HL-60 (cell line): ENCODE measurements at regions not wholly inside any gene's neighbourhood (a gene's known extent, or its start where the extent isn't known, plus 50 kb on each side); places are given as distances from the start of the nearest gene placed in this dataset.

Experiments used
- DNase-seq, 2 experiments: peaks; one replicate each; pipeline ENCODE4 v3.0.0-alpha.2; 2010 to 2020; ENCODE audit warnings: low read depth in 1 of 2, low spot score in 1 of 2
- H3K27ac ChIP-seq: fragments of 250-450 bp; sonication (Bioruptor Pico); replicated peaks from 2 replicates; pipeline ENCODE4 v1.5.1; 2020; ENCODE audit warnings: mild to moderate bottlenecking, moderate library complexity
- H3K27me3 ChIP-seq: fragments of 250-450 bp; sonication (Bioruptor Pico); 2 replicates; pipeline ENCODE4 v1.5.1; 2021; ENCODE audit warnings: mild to moderate bottlenecking, moderate library complexity; ENCODE audit not compliant: insufficient read depth, poor library complexity, severe bottlenecking
- H3K4me3 ChIP-seq: replicated peaks from 2 replicates; pipeline ENCODE4 v1.5.1; 2011; ENCODE audit warnings: mild to moderate bottlenecking, control low read depth, low read length; ENCODE audit not compliant: insufficient read depth
- CTCF ChIP-seq: IDR thresholded peaks from one replicate; pipeline ENCODE4 v1.5.1; 2011; ENCODE audit warnings: low read length, control low read depth, inconsistent platforms; ENCODE audit not compliant: insufficient read depth
- GABPA ChIP-seq: IDR thresholded peaks from 2 replicates; pipeline ENCODE4 v1.6.1; 2012; ENCODE audit warnings: low read depth
- POLR2AphosphoS5 ChIP-seq: IDR thresholded peaks from 2 replicates; pipeline ENCODE4 v1.6.1; 2012; ENCODE audit warnings: low read depth
- SPI1 ChIP-seq: IDR thresholded peaks from 2 replicates; pipeline ENCODE4 v1.6.1; 2012; ENCODE audit warnings: low read depth, mild to moderate bottlenecking, borderline replicate concordance
- TF ChIP-seq, protein P1 (sequence below): IDR thresholded peaks from 2 replicates; pipeline ENCODE4 v1.6.1; 2012; ENCODE audit warnings: low read depth; ENCODE audit not compliant: insufficient replicate concordance

DNA sequence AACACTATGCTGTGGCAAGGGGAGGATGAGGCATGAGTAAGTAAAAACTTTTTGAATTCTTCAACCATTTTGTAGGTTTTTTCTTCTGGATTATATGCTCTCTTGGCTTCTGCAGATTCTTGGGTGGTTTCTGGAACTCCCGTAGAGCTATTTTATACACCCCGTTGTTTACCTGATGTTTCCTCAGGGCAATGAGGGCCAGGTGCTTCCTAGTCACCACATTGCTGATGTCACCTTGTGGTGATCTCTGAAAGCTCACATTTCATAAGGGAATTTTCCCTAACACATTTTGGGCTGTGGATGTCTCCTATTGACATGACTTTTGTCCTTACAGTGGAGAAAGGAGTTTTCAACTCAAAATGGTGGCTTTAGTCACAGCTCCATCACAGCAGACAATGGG lies 356.6 kb downstream of the PLA2G4A start:
- no peak for DNase-seq
- TF ChIP-seq, protein P1, sequence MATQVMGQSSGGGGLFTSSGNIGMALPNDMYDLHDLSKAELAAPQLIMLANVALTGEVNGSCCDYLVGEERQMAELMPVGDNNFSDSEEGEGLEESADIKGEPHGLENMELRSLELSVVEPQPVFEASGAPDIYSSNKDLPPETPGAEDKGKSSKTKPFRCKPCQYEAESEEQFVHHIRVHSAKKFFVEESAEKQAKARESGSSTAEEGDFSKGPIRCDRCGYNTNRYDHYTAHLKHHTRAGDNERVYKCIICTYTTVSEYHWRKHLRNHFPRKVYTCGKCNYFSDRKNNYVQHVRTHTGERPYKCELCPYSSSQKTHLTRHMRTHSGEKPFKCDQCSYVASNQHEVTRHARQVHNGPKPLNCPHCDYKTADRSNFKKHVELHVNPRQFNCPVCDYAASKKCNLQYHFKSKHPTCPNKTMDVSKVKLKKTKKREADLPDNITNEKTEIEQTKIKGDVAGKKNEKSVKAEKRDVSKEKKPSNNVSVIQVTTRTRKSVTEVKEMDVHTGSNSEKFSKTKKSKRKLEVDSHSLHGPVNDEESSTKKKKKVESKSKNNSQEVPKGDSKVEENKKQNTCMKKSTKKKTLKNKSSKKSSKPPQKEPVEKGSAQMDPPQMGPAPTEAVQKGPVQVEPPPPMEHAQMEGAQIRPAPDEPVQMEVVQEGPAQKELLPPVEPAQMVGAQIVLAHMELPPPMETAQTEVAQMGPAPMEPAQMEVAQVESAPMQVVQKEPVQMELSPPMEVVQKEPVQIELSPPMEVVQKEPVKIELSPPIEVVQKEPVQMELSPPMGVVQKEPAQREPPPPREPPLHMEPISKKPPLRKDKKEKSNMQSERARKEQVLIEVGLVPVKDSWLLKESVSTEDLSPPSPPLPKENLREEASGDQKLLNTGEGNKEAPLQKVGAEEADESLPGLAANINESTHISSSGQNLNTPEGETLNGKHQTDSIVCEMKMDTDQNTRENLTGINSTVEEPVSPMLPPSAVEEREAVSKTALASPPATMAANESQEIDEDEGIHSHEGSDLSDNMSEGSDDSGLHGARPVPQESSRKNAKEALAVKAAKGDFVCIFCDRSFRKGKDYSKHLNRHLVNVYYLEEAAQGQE = no peak
- TF ChIP-seq GABPA (no peak), POLR2AphosphoS5 (no peak), CTCF (no peak), SPI1 (no peak)
- H3K27ac ChIP-seq = no peak overlapping the region
- H3K27me3 ChIP-seq = no peaks in the 10 kb centered on the region
- no peak overlapping the region for H3K4me3 ChIP-seq

GRCh38 chr1:187197685-187198084 lies 368.9 kb downstream of the PLA2G4A start:
- Histone ChIP-seq H3K4me3 (no peak overlapping the region), H3K27ac (no peak overlapping the region), H3K27me3 (no peaks in the 10 kb centered on the region)
- no peak for DNase-seq
- no peak for TF ChIP-seq CTCF
- TF ChIP-seq SPI1 = no peak
- no peak for TF ChIP-seq POLR2AphosphoS5
- TF ChIP-seq, protein P1 = no peak
- TF ChIP-seq GABPA = no peak

DNA sequence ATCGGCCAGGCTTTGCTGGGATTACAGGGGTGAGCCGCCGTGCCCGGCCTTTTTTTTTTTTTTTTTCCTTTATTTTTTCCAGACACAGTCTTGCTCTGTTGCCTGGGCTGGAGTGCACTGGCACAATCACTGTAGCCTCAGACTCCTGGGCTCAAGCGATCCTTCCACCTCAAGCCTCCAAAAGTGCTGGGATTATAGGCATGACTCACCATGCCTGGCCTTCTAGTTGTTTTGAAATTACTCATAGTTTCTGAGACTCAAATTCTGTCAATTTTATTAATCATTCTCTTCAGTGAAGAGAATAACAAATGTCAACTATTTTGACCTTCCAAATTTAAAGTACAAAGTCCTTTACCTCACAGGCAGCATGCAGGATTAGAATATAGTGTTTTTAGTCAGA lies 374.5 kb downstream of the PLA2G4A start:
- Histone ChIP-seq H3K4me3 (no peak overlapping the region), H3K27ac (no peak overlapping the region), H3K27me3 (no peaks in the 10 kb centered on the region)
- TF ChIP-seq GABPA (no peak), POLR2AphosphoS5 (no peak), CTCF (no peak), SPI1 (no peak)
- TF ChIP-seq, protein P1 = no peak
- DNase-seq = no peak
